HG02938 (cell line): ENCODE measurements at regions not wholly inside any gene's neighbourhood (a gene's known extent, or its start where the extent isn't known, plus 50 kb on each side); places are given as distances from the start of the nearest gene placed in this dataset.
"Not testable (repeated sequence)": the region's sequence is repeated elsewhere in the genome, so short reads cannot be mapped to it uniquely, and the experiment has no call there.

Source experiments
- ATAC-seq: cut with Tn5 transposase; IDR thresholded peaks from one replicate; pipeline ENCODE4 v1.9.1; 2021; ENCODE audit warnings: mild to moderate bottlenecking, moderate library complexity; ENCODE audit not compliant: unreplicated experiment

DNA sequence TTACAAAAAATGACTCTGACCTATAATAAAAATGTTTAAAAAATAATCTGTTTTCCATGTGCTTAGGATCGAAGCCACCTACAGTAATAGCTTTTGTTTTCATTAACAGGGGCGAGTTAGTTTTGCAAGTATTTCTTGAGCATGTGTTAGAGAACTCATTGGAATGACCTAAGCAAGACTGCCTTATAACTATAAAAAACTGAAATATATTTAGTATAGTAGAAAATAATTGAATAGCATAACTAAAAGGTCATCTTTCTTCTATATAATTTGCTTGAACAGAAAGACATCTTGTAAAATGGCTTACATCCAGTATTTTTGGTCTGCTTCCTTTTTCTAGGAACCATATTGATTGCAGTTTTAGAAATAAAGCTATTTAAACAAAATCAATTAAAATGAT lies 241.5 kb upstream of the NRIP1 start:
- no peak for ATAC-seq

DNA sequence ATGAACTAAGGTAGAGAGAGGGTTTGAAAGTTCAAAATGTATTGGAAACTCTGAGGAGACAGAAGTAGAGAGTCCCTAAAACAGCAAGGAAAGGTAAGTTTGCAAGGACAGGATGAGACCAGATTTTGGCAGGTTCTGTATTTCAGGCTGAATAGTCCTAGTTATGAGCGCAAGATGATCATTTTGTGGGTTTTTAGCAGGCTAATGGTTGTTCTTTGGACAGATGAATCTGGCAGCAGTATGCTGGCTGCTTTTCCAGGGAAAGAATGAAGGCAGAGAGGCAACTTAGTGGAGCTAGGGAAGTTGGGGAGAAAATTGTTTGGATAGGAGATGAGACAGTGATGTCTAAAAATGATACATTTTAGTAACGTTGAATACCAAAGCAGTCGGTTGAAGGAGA lies 243.5 kb upstream of the NRIP1 start:
- no peak for ATAC-seq

- no peak for ATAC-seq
Observed at GRCh38 chr21:15309022-15309590, 244.3 kb upstream of the NRIP1 start.

GRCh38 chr21:15309721-15310120 lies 244.9 kb upstream of the NRIP1 start:
- ATAC-seq: no peak

- no peak for ATAC-seq
Observed at GRCh38 chr21:15311510-15311909, 246.7 kb upstream of the NRIP1 start.

DNA sequence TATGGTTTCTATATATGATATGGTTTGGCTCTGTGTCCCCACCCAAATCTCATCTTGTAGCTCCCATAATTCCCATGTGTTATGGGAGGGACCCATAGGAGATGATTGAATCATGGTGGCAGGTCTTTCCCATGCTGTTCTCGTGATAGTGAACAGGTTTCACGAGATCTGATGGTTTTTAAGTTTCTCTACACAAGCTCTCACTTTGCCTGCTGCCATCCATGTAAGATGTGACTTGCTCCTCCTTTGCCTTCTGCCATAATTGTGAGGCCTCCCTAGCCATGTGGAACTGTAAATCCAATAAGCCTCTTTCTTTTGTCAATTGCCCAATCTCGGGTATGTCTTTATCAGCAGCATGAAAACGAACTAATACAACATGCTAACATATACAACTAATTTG lies 252.2 kb upstream of the NRIP1 start:
- ATAC-seq: not testable (repeated sequence)

- ATAC-seq: no peak
Observed at GRCh38 chr21:15319727-15320126, 254.9 kb upstream of the NRIP1 start.

GRCh38 chr21:15324542-15324941 lies 259.7 kb upstream of the NRIP1 start:
- no peak for ATAC-seq

DNA sequence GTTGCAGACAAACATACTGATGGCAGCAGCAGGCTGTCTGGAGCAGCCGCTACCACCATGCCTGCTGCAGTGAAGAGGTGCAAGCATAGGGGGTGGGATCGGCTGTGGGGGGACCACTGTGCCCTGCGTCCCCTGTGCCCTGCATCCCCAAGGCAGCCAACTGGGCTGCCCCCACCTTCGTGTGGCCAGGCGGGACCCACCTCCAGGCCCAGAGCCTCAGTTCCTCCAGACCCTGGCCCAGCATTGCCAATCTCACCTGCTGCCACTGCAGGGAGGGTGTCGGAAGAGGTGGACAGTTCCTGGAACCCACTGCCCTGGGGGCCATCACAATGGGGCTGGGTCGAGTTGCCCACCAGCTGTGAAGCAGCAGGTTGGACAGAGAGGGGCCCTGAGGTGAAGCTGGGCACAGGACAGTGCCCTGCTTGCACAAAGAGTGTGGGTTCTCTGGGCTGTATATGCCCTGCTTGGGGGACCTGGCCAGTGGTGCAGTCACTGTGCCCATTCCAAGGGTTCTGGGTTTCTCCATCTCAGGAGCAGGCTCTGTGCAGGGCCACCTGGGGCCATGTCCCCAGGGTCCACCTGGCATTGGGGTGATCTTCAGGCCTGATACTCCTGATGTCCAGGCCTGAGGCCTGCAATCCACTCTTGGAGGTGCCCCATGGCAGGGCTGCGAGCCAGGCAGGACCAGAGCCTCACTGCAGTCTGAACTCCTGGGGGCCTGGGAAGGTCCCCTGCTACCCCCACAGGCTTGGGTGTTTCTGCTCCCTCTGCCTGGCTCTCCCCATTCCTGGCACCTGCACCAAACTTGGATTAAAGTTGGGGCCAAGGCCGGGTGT lies 261.4 kb upstream of the NRIP1 start:
- ATAC-seq: no peak

- no peak for ATAC-seq
Observed at GRCh38 chr21:15327637-15328265, 263.0 kb upstream of the NRIP1 start.

GRCh38 chr21:15329191-15329590 lies 264.4 kb upstream of the NRIP1 start:
- no peak for ATAC-seq

DNA sequence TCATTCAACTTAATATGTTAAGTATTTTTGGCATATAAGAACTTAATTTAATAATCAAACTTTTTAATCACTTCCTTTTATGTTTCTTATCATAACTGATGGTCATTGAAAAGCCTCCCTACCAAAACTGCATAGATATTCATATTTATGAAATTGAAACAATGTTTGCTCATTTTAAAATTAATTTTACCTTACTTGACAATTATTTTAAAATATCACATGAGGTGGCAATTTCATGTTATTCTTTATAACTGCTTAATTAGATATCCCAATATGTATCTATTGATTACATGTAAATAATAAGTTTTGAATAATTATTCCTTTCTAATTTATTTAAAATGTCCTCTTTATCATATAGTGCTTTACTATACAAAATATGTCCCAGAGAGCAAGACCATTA lies 266.1 kb upstream of the NRIP1 start:
- ATAC-seq: no peak

DNA sequence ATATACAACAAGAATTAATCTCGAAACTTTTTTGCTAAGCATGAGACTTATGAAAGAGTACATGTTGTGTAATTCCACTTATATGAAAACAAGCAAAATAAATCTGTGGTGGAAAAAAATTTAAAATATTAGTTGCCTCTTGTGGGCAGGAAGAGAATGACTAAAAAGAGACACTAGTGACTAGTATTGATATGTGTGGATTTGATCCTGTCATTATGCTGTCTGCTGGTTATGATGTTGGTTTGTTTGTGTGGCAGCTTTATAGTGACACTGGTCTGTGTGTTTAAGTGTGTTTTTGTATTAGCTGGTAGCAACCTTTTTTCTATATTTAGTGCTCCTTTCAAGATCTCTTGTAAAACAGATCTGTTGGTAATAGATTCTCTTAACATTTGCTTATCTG lies 267.8 kb upstream of the NRIP1 start:
- ATAC-seq: no peak

- ATAC-seq: no peak
Observed at GRCh38 chr21:15333136-15333710, 268.4 kb upstream of the NRIP1 start.

DNA sequence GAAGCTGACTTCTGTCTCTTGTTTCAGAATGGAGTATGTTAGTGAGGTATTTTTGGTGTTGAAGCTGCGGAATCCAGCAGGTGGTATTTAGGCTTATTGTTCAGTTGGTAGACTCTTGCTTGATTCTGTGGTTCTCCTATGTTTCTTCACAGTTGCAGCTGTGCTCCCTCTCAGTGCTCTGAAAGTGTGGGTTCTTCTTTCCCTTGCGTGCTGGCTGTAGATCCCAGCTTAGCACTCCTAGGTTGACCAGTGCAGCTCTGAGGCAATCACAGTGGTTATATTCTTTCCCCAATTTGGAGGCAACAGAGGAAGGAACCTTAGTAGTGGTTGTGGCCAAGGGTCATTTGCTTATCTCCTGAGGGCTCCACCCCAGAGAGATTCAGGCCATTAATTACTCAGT lies 269.2 kb upstream of the NRIP1 start:
- no peak for ATAC-seq

- no peak for ATAC-seq
Observed at GRCh38 chr21:15343066-15343465, 278.3 kb upstream of the NRIP1 start.

GRCh38 chr21:15352009-15352408 lies 287.2 kb upstream of the NRIP1 start:
- no peak for ATAC-seq

DNA sequence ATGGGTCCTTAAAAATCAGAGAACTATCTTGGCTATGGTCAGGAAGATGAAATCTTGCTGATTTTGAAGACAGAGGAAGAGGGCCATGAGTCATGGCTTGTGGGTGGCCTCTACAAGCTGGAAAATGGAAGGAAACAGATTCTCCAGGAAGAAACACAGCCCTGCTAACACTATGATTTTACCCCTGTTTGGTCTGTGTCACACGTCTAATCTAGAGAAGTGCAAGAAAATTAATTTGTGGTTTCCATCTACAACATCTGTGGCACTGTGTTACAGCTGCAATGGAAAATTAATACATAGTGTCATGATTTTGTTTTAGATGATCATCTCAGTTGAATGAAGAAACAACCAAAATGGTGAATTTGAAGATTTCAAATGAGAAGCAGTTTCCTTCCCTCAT lies 288.7 kb upstream of the NRIP1 start:
- no peak for ATAC-seq

DNA sequence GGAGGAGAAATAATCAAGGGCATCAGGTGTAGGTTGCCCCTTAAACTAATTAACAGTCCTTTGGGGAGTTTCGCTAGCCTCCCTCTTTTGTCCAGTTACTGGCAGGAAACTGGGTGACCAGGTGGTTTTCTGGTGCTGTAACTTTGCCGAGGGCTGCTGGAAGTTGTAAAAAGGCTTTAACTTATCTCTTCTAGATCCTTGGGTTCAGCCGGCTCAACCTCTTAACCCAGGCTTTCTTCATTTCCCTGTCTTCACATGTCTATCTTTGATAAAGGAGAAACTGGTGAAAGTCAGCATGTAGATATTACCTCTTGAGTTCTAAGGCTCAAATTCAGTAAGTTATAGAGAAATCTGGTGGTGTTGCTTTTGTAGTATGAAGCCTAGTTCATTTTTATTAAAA lies 289.7 kb upstream of the NRIP1 start:
- no peak for ATAC-seq

DNA sequence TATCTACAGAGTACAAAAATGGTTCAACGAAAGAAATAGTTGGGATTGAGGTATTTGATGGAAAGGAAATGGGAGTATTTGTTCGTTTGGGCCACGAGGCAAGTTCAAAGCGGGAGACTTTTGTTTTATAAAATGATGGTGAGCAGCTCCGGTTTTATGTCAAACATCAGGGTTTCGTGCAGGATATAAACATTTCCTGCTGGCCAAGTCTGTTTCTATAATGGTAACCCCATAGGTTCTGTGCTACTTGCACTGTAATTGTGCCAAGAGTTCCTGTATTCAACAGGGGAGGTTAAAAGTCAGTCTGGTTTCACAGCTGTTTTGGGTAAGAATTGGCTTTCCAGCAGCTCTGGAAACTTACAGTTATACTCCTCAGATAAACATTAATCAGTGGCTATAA lies 290.3 kb upstream of the NRIP1 start:
- ATAC-seq: no peak

DNA sequence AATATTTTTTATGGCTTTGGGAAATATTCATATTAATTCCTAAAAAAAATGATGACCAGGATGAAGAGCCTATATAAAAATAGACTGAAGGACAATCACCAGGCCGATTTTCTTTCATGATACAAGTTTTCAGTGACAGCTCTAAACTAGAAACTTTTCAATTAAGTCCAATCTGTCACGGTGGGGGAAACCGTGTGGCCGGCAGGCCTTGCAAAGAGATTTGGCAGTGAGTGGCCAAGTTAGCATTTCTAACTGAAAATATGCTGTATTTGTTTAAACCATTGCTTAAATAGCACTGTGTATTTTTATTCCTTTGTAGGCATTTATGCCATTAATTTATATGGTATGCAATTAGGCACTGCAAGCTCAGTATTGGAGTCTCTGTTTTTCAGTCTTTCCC lies 294.5 kb upstream of the NRIP1 start:
- ATAC-seq: no peak

GRCh38 chr21:15362458-15362857 lies 297.7 kb upstream of the NRIP1 start:
- ATAC-seq: no peak
